Heart right ventricle (tissue), 16 donors: ENCODE measurements at regions not wholly inside any gene's neighbourhood (a gene's known extent, or its start where the extent isn't known, plus 50 kb on each side); places are given as distances from the start of the nearest gene placed in this dataset.
"Not testable (repeated sequence)": the region's sequence is repeated elsewhere in the genome, so short reads cannot be mapped to it uniquely, and the experiment has no call there.

Experiments
- ATAC-seq, 8 donors: fragments of 200-7000 bp; cut with Tn5 transposase; one replicate each; pipeline ENCODE4 v1.9.1; 2020; ENCODE audit warnings: mild to moderate bottlenecking in 8 of 8, moderate library complexity in 8 of 8, moderate number of reproducible peaks in 1 of 8
- DNase-seq, 2 donors: peaks; one replicate each; pipeline ENCODE4 v3.0.0-alpha.2; 2020
- H3K27ac ChIP-seq, 10 donors: fragments of 200-600 bp; sonication (generic) in 2 of 10; one replicate each; pipeline versions ENCODE4 v1.5.0 to v1.8.0; 2020 to 2022; ENCODE audit warnings: mild to moderate bottlenecking in 3 of 10
- H3K27me3 ChIP-seq, 7 donors: fragments of 200-600 bp; one replicate each; pipeline ENCODE4 v1.8.0; 2021 to 2022; ENCODE audit warnings: mild to moderate bottlenecking in 2 of 7
- H3K36me3 ChIP-seq, 9 donors: fragments of 200-600 bp; sonication (generic) in 1 of 9; one replicate each; pipeline versions ENCODE4 v1.5.0 to v1.8.0; 2020 to 2022; ENCODE audit warnings: mild to moderate bottlenecking in 2 of 9
- H3K4me1 ChIP-seq, 9 donors: fragments of 200-600 bp; sonication (generic) in 1 of 9; one replicate each; pipeline versions ENCODE4 v1.5.0 to v1.8.0; 2020 to 2022; ENCODE audit warnings: mild to moderate bottlenecking in 4 of 9
- H3K4me3 ChIP-seq, 10 donors: fragments of 200-600 bp; sonication (generic) in 2 of 10; one replicate each; pipeline versions ENCODE4 v1.5.0 to v1.8.0; 2020 to 2022; ENCODE audit warnings: mild to moderate bottlenecking in 7 of 10, moderate library complexity in 2 of 10
- H3K9me3 ChIP-seq, 11 donors: fragments of 200-600 bp in 10 of 11; sonication (generic) in 2 of 11; one replicate each; pipeline versions ENCODE4 v1.5.0 to v1.8.0; 2013 to 2022; ENCODE audit warnings: mild to moderate bottlenecking in 2 of 11, control low read depth in 1 of 11, moderate library complexity in 1 of 11
- CTCF ChIP-seq, 9 donors: fragments of 200-600 bp; sonication (generic) in 2 of 9; IDR thresholded peaks; one replicate each; pipeline versions ENCODE4 v1.5.0 to v1.8.0; 2021 to 2022; ENCODE audit warnings: antibody characterized with exemption in 9 of 9, mild to moderate bottlenecking in 5 of 9, moderate library complexity in 1 of 9
- WGBS, 2 donors: extraction: QIAGEN DNeasy Blood & Tissue Kit; methylation state at CpG; one replicate each; pipeline ENCODE4 v1.1.7; 2013; ENCODE audit warnings: inconsistent platforms in 1 of 2; 5-methylcytosine and 5-hydroxymethylcytosine counted together
- intact Hi-C, 10 donors: fragments of 100-400 bp; cut with DNase I; formaldehyde crosslinking; loops; one replicate each; pipeline versions ENCODE4 v1.11.1 to v1.14.2; 2022
- donor health status: Arrhythmogenic right ventricular cardiomyopathy.
- donor health status: ischemic (EF 13 %, LVEDD 7.1; RV severe dilation, severe dysfunction).
- donor health status: healthy with polysubstance abuse.
- donor health status: DM: no; HTN: yes; CAD: no.
- donor health status: DM: no; HTN: no; CAD: no.
- donor health status: ischemic (EF 25% LVEDD 6.9; RV normal size, moderate dysfunction).
- donor health status: ischemic (EF 25% LVEDD 5.7; RV mildly dilated, moderate dysfunction).
- donor health status: healthy.
- donor health status: DM: yes; HTN: yes; CAD: no.
- donor health status: Ischemic cardiomyopathy.
- donor health status: ischemic (EF 35%, LVEDD 5.7; RV mildly dilated, moderate dysfunction).
- donor health status: nonischemic (EF 11% LVEDD 7.7; RV severe dilation, severe dysfunction).
- donor health status: DM: yes; HTN: yes; CAD: no.
- donor health status: PGD.
- donor health status: ischemic (EF 29% LVEDD 5.4; RV normal size, mild dysfunction).
- donor health status: nonischemic (EF 23%, LVEDD 6.1; RV moderate dilation, normal function).

GRCh38 chr13:111494641-111495040 lies 174.2 kb downstream of the TEX29 start:
- ATAC-seq (no peak), DNase-seq (no peak)
- H3K4me3 ChIP-seq: no peak overlapping the region
- no peak overlapping the region for H3K27ac ChIP-seq
- H3K4me1 ChIP-seq: no peaks in the 10 kb centered on the region
- no peak for TF ChIP-seq CTCF (IDR thresholded peaks at IDR 0.05)
- WGBS, 2 donors: 83 to 92% methylated on average over 12 of the region's 12 CpGs
- H3K27me3 ChIP-seq: peaks cover 0 to 8% (median 0%) of the 10 kb centered on the region in 7 donors
- intact Hi-C loops: no loop called here
- H3K36me3 ChIP-seq: no peaks in the 10 kb centered on the region
- peaks cover 0 to 14% (median 0%) of the 10 kb centered on the region in 11 donors for H3K9me3 ChIP-seq

- H3K4me3 ChIP-seq, intact Hi-C loops, DNase-seq, H3K4me1 ChIP-seq, H3K36me3 ChIP-seq, H3K9me3 ChIP-seq, ATAC-seq, H3K27ac ChIP-seq: not testable (repeated sequence)
- H3K27me3 ChIP-seq: peaks cover 0 to 46% (median 27%) of the 10 kb centered on the region in 7 donors
- WGBS, 2 donors: 84 to 85% methylated on average over 16 of the region's 16 CpGs
Observed at GRCh38 chr13:111501596-111502535, 181.4 kb downstream of the TEX29 start.

GRCh38 chr13:111502957-111503356 lies 182.5 kb downstream of the TEX29 start:
- intact Hi-C loops: no loop called here
- no peak for TF ChIP-seq CTCF (IDR thresholded peaks at IDR 0.05)
- ATAC-seq: no peak

GRCh38 chr13:111503376-111503775 lies 182.9 kb downstream of the TEX29 start:
- DNase-seq (no peak), ATAC-seq (no peak)
- Histone ChIP-seq H3K4me3 (no peak overlapping the region), H3K27ac (no peak overlapping the region), H3K4me1 (no peaks in the 10 kb centered on the region), H3K9me3 (peaks cover 0 to 7% (median 0%) of the 10 kb centered on the region in 11 donors), H3K27me3 (peaks cover 0 to 55% (median 34%) of the 10 kb centered on the region in 7 donors), H3K36me3 (no peaks in the 10 kb centered on the region)
- intact Hi-C loops: no loop called here
- 77 to 86% methylated on average over 7 of the region's 7 CpGs for whole genome bisulfite sequencing, 2 donors
- TF ChIP-seq CTCF (IDR thresholded peaks at IDR 0.05): no peak

More at GRCh38 chr13:111502957-111503356, 182.5 kb downstream of the TEX29 start:
- Histone ChIP-seq H3K27ac (no peak overlapping the region), H3K27me3 (peaks cover 0 to 55% (median 30%) of the 10 kb centered on the region in 7 donors), H3K36me3 (no peaks in the 10 kb centered on the region), H3K9me3 (peaks cover 0 to 7% (median 0%) of the 10 kb centered on the region in 11 donors), H3K4me1 (no peaks in the 10 kb centered on the region), H3K4me3 (no peak overlapping the region)
- 60 to 75% methylated on average over 6 of the region's 6 CpGs for WGBS, 2 donors
- DNase-seq: no peak
